Daoy (cell line): ENCODE measurements at regions not wholly inside any gene's neighbourhood (a gene's known extent, or its start where the extent isn't known, plus 50 kb on each side); places are given as distances from the start of the nearest gene placed in this dataset.
"Not testable (repeated sequence)": the region's sequence is repeated elsewhere in the genome, so short reads cannot be mapped to it uniquely, and the experiment has no call there.

Source experiments
- DNase-seq: peaks from one replicate; pipeline ENCODE4 v3.0.0-alpha.2; 2015; ENCODE audit warnings: low read depth

GRCh38 chr12:54105809-54106208, 52.2 kb downstream of the HOXC4 start:
- not testable (repeated sequence) for DNase-seq

GRCh38 chr12:54106252-54106651, 52.6 kb downstream of the HOXC4 start:
- not testable (repeated sequence) for DNase-seq

GRCh38 chr12:54106803-54107579, 53.4 kb downstream of the HOXC4 start:
- DNase-seq = not testable (repeated sequence)

- not testable (repeated sequence) for DNase-seq
Measured at GRCh38 chr12:54112336-54112735, 58.7 kb downstream of the HOXC4 start.

GRCh38 chr12:54116055-54116454, 62.4 kb downstream of the HOXC4 start:
- peak; percentile 36 for DNase-seq

GRCh38 chr12:54117392-54117791, 63.8 kb downstream of the HOXC4 start:
- DNase-seq = not testable (repeated sequence)

- not testable (repeated sequence) for DNase-seq
Measured at GRCh38 chr12:54119082-54119481, 65.4 kb downstream of the HOXC4 start.

GRCh38 chr12:54123981-54124380, 64.8 kb downstream of the SMUG1 start:
- DNase-seq = not testable (repeated sequence)

GRCh38 chr12:54125708-54126028, 63.1 kb downstream of the SMUG1 start:
- not testable (repeated sequence) for DNase-seq

- peak; percentile 33 for DNase-seq
Measured at GRCh38 chr12:54126029-54126695, 62.6 kb downstream of the SMUG1 start.

GRCh38 chr12:54126696-54127537, 61.9 kb downstream of the SMUG1 start:
- DNase-seq = peak; percentile 79

- no peak for DNase-seq
Measured at GRCh38 chr12:54127538-54128259, 61.1 kb downstream of the SMUG1 start.

GRCh38 chr12:54128416-54128815, 60.4 kb downstream of the SMUG1 start:
- no peak for DNase-seq

GRCh38 chr12:54129028-54129903, 59.5 kb downstream of the SMUG1 start:
- no peak for DNase-seq
